H9 (cell line): ENCODE measurements at regions not wholly inside any gene's neighbourhood (a gene's known extent, or its start where the extent isn't known, plus 50 kb on each side); places are given as distances from the start of the nearest gene placed in this dataset.

ENCODE experiments used
- DNase-seq: peaks from one replicate; pipeline ENCODE4 v3.0.0-alpha.2; 2017
- H2AFZ ChIP-seq: one replicate; pipeline ENCODE4 v1.6.1; 2013; ENCODE audit warnings: mild to moderate bottlenecking, low read length, control low read depth, moderate library complexity
- H2AK5ac ChIP-seq: 2 replicates; pipeline ENCODE4 v1.6.1; 2013; ENCODE audit warnings: low read length, control low read depth, mixed read lengths; ENCODE audit not compliant: insufficient read length
- H2BK120ac ChIP-seq: one replicate; pipeline ENCODE4 v1.6.1; 2013; ENCODE audit warnings: low read depth, mild to moderate bottlenecking, low read length, control low read depth, inconsistent platforms; ENCODE audit not compliant: poor library complexity, severe bottlenecking
- H2BK12ac ChIP-seq: 2 replicates; pipeline ENCODE4 v1.6.1; 2013; ENCODE audit warnings: low read length, control low read depth, mixed read lengths, low read depth; ENCODE audit not compliant: insufficient read length
- H2BK15ac ChIP-seq: 2 replicates; pipeline ENCODE4 v1.6.1; 2013; ENCODE audit warnings: low read depth, low read length, control low read depth
- H2BK20ac ChIP-seq: one replicate; pipeline ENCODE4 v1.6.1; 2013; ENCODE audit warnings: low read depth, mild to moderate bottlenecking, low read length, control low read depth, inconsistent platforms; ENCODE audit not compliant: poor library complexity, severe bottlenecking
- H2BK5ac ChIP-seq: 2 replicates; pipeline ENCODE4 v1.6.1; 2013; ENCODE audit warnings: low read length, control low read depth, mixed read lengths; ENCODE audit not compliant: insufficient read length
- H3K14ac ChIP-seq: 2 replicates; pipeline ENCODE4 v1.6.1; 2013; ENCODE audit warnings: low read length, control low read depth; ENCODE audit not compliant: insufficient read depth
- H3K18ac ChIP-seq: 2 replicates; pipeline ENCODE4 v1.6.1; 2013; ENCODE audit warnings: low read depth, mild to moderate bottlenecking, mixed read lengths, low read length, control low read depth; ENCODE audit not compliant: insufficient read length
- H3K23ac ChIP-seq: 2 replicates; pipeline ENCODE4 v1.6.1; 2013; ENCODE audit warnings: low read length, control low read depth, mixed read lengths, low read depth; ENCODE audit not compliant: insufficient read length
- H3K23me2 ChIP-seq: 2 replicates; pipeline ENCODE4 v1.6.1; 2013; ENCODE audit warnings: low read depth, mild to moderate bottlenecking, mixed read lengths, low read length, control low read depth; ENCODE audit not compliant: insufficient read length, poor library complexity, severe bottlenecking
- H3K27ac ChIP-seq: 2 replicates; pipeline ENCODE4 v1.5.1; 2013; ENCODE audit warnings: low read length, control low read depth, mixed read lengths, low read depth; ENCODE audit not compliant: insufficient read length
- H3K27me3 ChIP-seq: 2 replicates; pipeline ENCODE4 v1.6.1; 2013; ENCODE audit warnings: low read length, control low read depth, inconsistent platforms; ENCODE audit not compliant: insufficient read depth
- H3K4ac ChIP-seq: 2 replicates; pipeline ENCODE4 v1.6.1; 2013; ENCODE audit warnings: low read depth, mild to moderate bottlenecking, control low read depth, inconsistent platforms, low read length, moderate library complexity
- H3K4me1 ChIP-seq: 2 replicates; pipeline ENCODE4 v1.6.1; 2013; ENCODE audit warnings: low read length, control low read depth, inconsistent platforms; ENCODE audit not compliant: insufficient read depth
- H3K4me2 ChIP-seq: 2 replicates; pipeline ENCODE4 v1.6.1; 2013; ENCODE audit warnings: low read length, control low read depth, mixed read lengths; ENCODE audit not compliant: insufficient read length, insufficient read depth
- H3K56ac ChIP-seq: 2 replicates; pipeline ENCODE4 v1.6.1; 2013; ENCODE audit warnings: low read depth, mild to moderate bottlenecking, mixed read lengths, low read length, control low read depth; ENCODE audit not compliant: insufficient read length
- H3K79me1 ChIP-seq: 2 replicates; pipeline ENCODE4 v1.6.1; 2013; ENCODE audit warnings: low read depth, mild to moderate bottlenecking, moderate library complexity, low read length, control low read depth, inconsistent platforms; ENCODE audit not compliant: insufficient read depth, poor library complexity, severe bottlenecking
- H3K79me2 ChIP-seq: 2 replicates; pipeline ENCODE4 v1.6.1; 2013; ENCODE audit warnings: low read length, control low read depth, inconsistent platforms; ENCODE audit not compliant: insufficient read depth
- H3K9ac ChIP-seq: 2 replicates; pipeline ENCODE4 v1.6.1; 2013; ENCODE audit warnings: low read length, control low read depth, mixed read lengths; ENCODE audit not compliant: insufficient read length; ENCODE audit errors: extremely low read depth
- H3K9me3 ChIP-seq: one replicate; pipeline ENCODE4 v1.6.1; 2013; ENCODE audit warnings: low read depth, low read length, inconsistent platforms; ENCODE audit not compliant: control insufficient read depth
- H3T11ph ChIP-seq: one replicate; pipeline ENCODE4 v1.6.1; 2013; ENCODE audit warnings: mild to moderate bottlenecking, low read length, control low read depth, inconsistent platforms
- H4K20me1 ChIP-seq: one replicate; pipeline ENCODE4 v1.6.1; 2013; ENCODE audit not compliant: control insufficient read depth, insufficient read length, insufficient read depth
- H4K5ac ChIP-seq: 2 replicates; pipeline ENCODE4 v1.6.1; 2013; ENCODE audit warnings: low read depth, mild to moderate bottlenecking, mixed read lengths, low read length, control low read depth; ENCODE audit not compliant: insufficient read length
- H4K8ac ChIP-seq: replicated peaks from 2 replicates; pipeline ENCODE4 v1.6.1; 2013; ENCODE audit warnings: low read length, control low read depth, mixed read lengths, low read depth; ENCODE audit not compliant: insufficient read length
- H4K91ac ChIP-seq: 2 replicates; pipeline ENCODE4 v1.6.1; 2013; ENCODE audit warnings: low read depth, mild to moderate bottlenecking, moderate library complexity, mixed read lengths, low read length, control low read depth; ENCODE audit not compliant: insufficient read length
- H3K27ac Mint-ChIP-seq, 3 experiments: 2 replicates in 2 of 3; 3 replicates in 1 of 3; pipeline ENCODE4 v1.8.0; 2020 to 2021; ENCODE audit warnings: mixed read lengths in 3 of 3, mild to moderate bottlenecking in 1 of 3, moderate library complexity in 1 of 3
- H3K27me3 Mint-ChIP-seq: 2 replicates; pipeline ENCODE4 v1.8.0; 2021; ENCODE audit warnings: low read depth, mild to moderate bottlenecking, moderate library complexity, mixed read lengths
- H3K36me3 Mint-ChIP-seq, 3 experiments: 2 replicates in 2 of 3; 3 replicates in 1 of 3; pipeline ENCODE4 v1.8.0; 2020 to 2021; ENCODE audit warnings: low read depth in 3 of 3, mixed read lengths in 3 of 3; ENCODE audit not compliant: insufficient read depth in 1 of 3
- H3K4me1 Mint-ChIP-seq, 2 experiments: 2 replicates each; pipeline ENCODE4 v1.8.0; 2020; ENCODE audit warnings: mixed read lengths in 2 of 2
- H3K4me3 Mint-ChIP-seq, 2 experiments: 2 replicates in 1 of 2; 3 replicates in 1 of 2; pipeline ENCODE4 v1.8.0; 2020 to 2021; ENCODE audit warnings: mild to moderate bottlenecking in 2 of 2, mixed read lengths in 2 of 2, moderate library complexity in 1 of 2
- H3K9me3 Mint-ChIP-seq, 2 experiments: 2 replicates in 1 of 2; 3 replicates in 1 of 2; pipeline ENCODE4 v1.8.0; 2020; ENCODE audit warnings: mild to moderate bottlenecking in 2 of 2, mixed read lengths in 2 of 2, moderate library complexity in 1 of 2
- CTCF ChIP-seq: fragments of 200-600 bp; sonication (generic); conservative IDR thresholded peaks from 3 replicates; pipeline ENCODE4 v1.8.0; 2021; ENCODE audit warnings: antibody characterized with exemption, mild to moderate bottlenecking
- WGBS: extraction: QIAGEN DNeasy Blood & Tissue Kit; methylation state at CpG from one replicate; pipeline ENCODE4 v1.1.7; 2013; ENCODE audit warnings: missing lambda C conversion rate, low lambda C conversion rate, mixed read lengths; ENCODE audit not compliant: insufficient read length; ENCODE audit errors: extremely low coverage; 5-methylcytosine and 5-hydroxymethylcytosine counted together

GRCh38 chr7:25469669-25470068, 241.4 kb upstream of the NPVF start:
- Mint-ChIP-seq H3K27me3 (peaks cover 9% of the 10 kb centered on the region), H3K36me3 (no peaks in the 10 kb centered on the region), H3K4me1 (no peaks in the 10 kb centered on the region), H3K27ac (no peak overlapping the region), H3K9me3 (no peaks in the 10 kb centered on the region), H3K4me3 (no peak overlapping the region)
- Histone ChIP-seq H3K4me1 (no peaks in the 10 kb centered on the region), H2BK15ac (no peak overlapping the region), H2BK20ac (no peak overlapping the region), H2BK5ac (no peak overlapping the region), H3K4me2 (no peak overlapping the region), H3K27me3 (no peaks in the 10 kb centered on the region), H3K79me2 (no peaks in the 10 kb centered on the region), H2AK5ac (no peak overlapping the region), H3K9ac (no peak overlapping the region), H3K18ac (no peak overlapping the region), H4K5ac (no peak overlapping the region), H2BK12ac (no peak overlapping the region), H3K4ac (no peak overlapping the region), H3K9me3 (no peaks in the 10 kb centered on the region), H3K23me2 (no peaks in the 10 kb centered on the region), H3T11ph (no peak overlapping the region), H4K8ac (no peak overlapping the region), H3K79me1 (no peaks in the 10 kb centered on the region), H4K91ac (no peak overlapping the region), H2BK120ac (no peak overlapping the region), H3K23ac (no peak overlapping the region), H3K14ac (no peak overlapping the region), H3K27ac (no peak overlapping the region), H4K20me1 (no peaks in the 10 kb centered on the region), H3K56ac (no peak overlapping the region), H2AFZ (no peak overlapping the region)
- WGBS = no CpG with 5 or more reads among the region's 6 CpGs
- no peak for TF ChIP-seq CTCF
- no peak for DNase-seq
